Central memory CD8-positive, alpha-beta T cell (primary cell): ENCODE measurements at regions not wholly inside any gene's neighbourhood (a gene's known extent, or its start where the extent isn't known, plus 50 kb on each side); places are given as distances from the start of the nearest gene placed in this dataset.
"Not testable (repeated sequence)": the region's sequence is repeated elsewhere in the genome, so short reads cannot be mapped to it uniquely, and the experiment has no call there.

Source experiments
- ATAC-seq: fragments of 150-1000 bp; cut with Tn5 transposase; replicated peaks from 2 replicates; pipeline ENCODE4 v1.10.0; 2022; ENCODE audit warnings: mild to moderate bottlenecking, moderate FRiP score, moderate number of reproducible peaks; ENCODE audit not compliant: poor library complexity, severe bottlenecking; ENCODE audit errors: extremely low read depth
- DNase-seq, 2 donors: peaks; one replicate each; pipeline ENCODE4 v3.0.0; 2021; ENCODE audit warnings: low spot score in 2 of 2
- H3K27ac Mint-ChIP-seq: one replicate; pipeline ENCODE4 v1.8.0; 2022; ENCODE audit warnings: low read depth, mild to moderate bottlenecking, moderate library complexity, mixed read lengths
- H3K27me3 Mint-ChIP-seq: one replicate; pipeline ENCODE4 v1.8.0; 2022; ENCODE audit warnings: mixed read lengths
- H3K36me3 Mint-ChIP-seq: one replicate; pipeline ENCODE4 v1.8.0; 2022; ENCODE audit warnings: mild to moderate bottlenecking, moderate library complexity, mixed read lengths; ENCODE audit not compliant: insufficient read depth
- H3K4me1 Mint-ChIP-seq: one replicate; pipeline ENCODE4 v1.8.0; 2022; ENCODE audit warnings: mixed read lengths
- H3K4me3 Mint-ChIP-seq: one replicate; pipeline ENCODE4 v1.8.0; 2022; ENCODE audit warnings: mild to moderate bottlenecking, moderate library complexity, mixed read lengths
- H3K9me3 Mint-ChIP-seq: one replicate; pipeline ENCODE4 v1.8.0; 2022; ENCODE audit warnings: mixed read lengths

GRCh38 chr5:42216904-42217303 is 206.3 kb upstream of the GHR start:
- Mint-ChIP-seq H3K4me1 (no peaks in the 10 kb centered on the region), H3K27me3 (no peaks in the 10 kb centered on the region), H3K36me3 (no peaks in the 10 kb centered on the region), H3K4me3 (no peak overlapping the region), H3K9me3 (no peaks in the 10 kb centered on the region), H3K27ac (no peak overlapping the region)
- DNase-seq (no peak), ATAC-seq (no peak)

GRCh38 chr5:42217791-42218190 is 205.4 kb upstream of the GHR start:
- DNase-seq (no peak), ATAC-seq (no peak)
- no peak overlapping the region for H3K27ac Mint-ChIP-seq
- no peak overlapping the region for H3K4me3 Mint-ChIP-seq
- no peaks in the 10 kb centered on the region for H3K4me1 Mint-ChIP-seq
- H3K9me3 Mint-ChIP-seq, result no peaks in the 10 kb centered on the region
- no peaks in the 10 kb centered on the region for H3K36me3 Mint-ChIP-seq
- H3K27me3 Mint-ChIP-seq, result no peaks in the 10 kb centered on the region

GRCh38 chr5:42225009-42225408 is 198.2 kb upstream of the GHR start:
- Mint-ChIP-seq H3K4me3 (no peak overlapping the region), H3K4me1 (no peaks in the 10 kb centered on the region), H3K36me3 (no peaks in the 10 kb centered on the region), H3K27ac (no peak overlapping the region), H3K27me3 (no peaks in the 10 kb centered on the region), H3K9me3 (no peaks in the 10 kb centered on the region)
- no peak for DNase-seq
- ATAC-seq, result no peak

GRCh38 chr5:42228279-42228678 is 195.0 kb upstream of the GHR start:
- no peaks in the 10 kb centered on the region for H3K9me3 Mint-ChIP-seq
- ATAC-seq (no peak), DNase-seq (no peak)
- H3K36me3 Mint-ChIP-seq, result no peaks in the 10 kb centered on the region
- no peak overlapping the region for H3K4me3 Mint-ChIP-seq
- H3K4me1 Mint-ChIP-seq, result no peaks in the 10 kb centered on the region
- H3K27ac Mint-ChIP-seq, result no peak overlapping the region
- H3K27me3 Mint-ChIP-seq, result no peaks in the 10 kb centered on the region

- DNase-seq, result no peak
- H3K36me3 Mint-ChIP-seq, result no peaks in the 10 kb centered on the region
- no peak for ATAC-seq
Measured at GRCh38 chr5:42230839-42231238, 192.4 kb upstream of the GHR start.

GRCh38 chr5:42235241-42235640 is 188.0 kb upstream of the GHR start:
- Mint-ChIP-seq H3K36me3 (no peaks in the 10 kb centered on the region), H3K9me3 (peaks cover 6% of the 10 kb centered on the region), H3K27me3 (no peaks in the 10 kb centered on the region), H3K4me1 (no peaks in the 10 kb centered on the region), H3K27ac (no peak overlapping the region), H3K4me3 (no peak overlapping the region)
- no peak for ATAC-seq
- no peak for DNase-seq

More at GRCh38 chr5:42230839-42231238, 192.4 kb upstream of the GHR start:
- no peak overlapping the region for H3K4me3 Mint-ChIP-seq
- no peaks in the 10 kb centered on the region for H3K9me3 Mint-ChIP-seq
- no peaks in the 10 kb centered on the region for H3K4me1 Mint-ChIP-seq
- H3K27me3 Mint-ChIP-seq, result no peaks in the 10 kb centered on the region
- no peak overlapping the region for H3K27ac Mint-ChIP-seq

GRCh38 chr5:42235837-42236236 is 187.4 kb upstream of the GHR start:
- peaks cover 6% of the 10 kb centered on the region for H3K9me3 Mint-ChIP-seq
- H3K36me3 Mint-ChIP-seq, result no peaks in the 10 kb centered on the region
- H3K27ac Mint-ChIP-seq, result no peak overlapping the region
- DNase-seq, result no peak
- no peak for ATAC-seq
- H3K27me3 Mint-ChIP-seq, result no peaks in the 10 kb centered on the region
- H3K4me3 Mint-ChIP-seq, result no peak overlapping the region
- H3K4me1 Mint-ChIP-seq, result no peaks in the 10 kb centered on the region

GRCh38 chr5:42241636-42242035 is 181.6 kb upstream of the GHR start:
- Mint-ChIP-seq H3K4me1 (no peaks in the 10 kb centered on the region), H3K36me3 (no peaks in the 10 kb centered on the region), H3K27ac (no peak overlapping the region), H3K4me3 (no peak overlapping the region), H3K27me3 (no peaks in the 10 kb centered on the region), H3K9me3 (peaks cover 6% of the 10 kb centered on the region)
- ATAC-seq (no peak), DNase-seq (no peak)

- Mint-ChIP-seq H3K27me3 (no peaks in the 10 kb centered on the region), H3K9me3 (peaks cover under 1% of the 10 kb centered on the region), H3K4me3 (no peak overlapping the region), H3K27ac (no peak overlapping the region), H3K36me3 (no peaks in the 10 kb centered on the region), H3K4me1 (no peaks in the 10 kb centered on the region)
- DNase-seq, result no peak
- ATAC-seq, result no peak
Measured at GRCh38 chr5:42242210-42242609, 181.0 kb upstream of the GHR start.

GRCh38 chr5:42242881-42243485 is 180.3 kb upstream of the GHR start:
- H3K4me1 Mint-ChIP-seq, result no peaks in the 10 kb centered on the region
- H3K27me3 Mint-ChIP-seq, result no peaks in the 10 kb centered on the region
- H3K36me3 Mint-ChIP-seq, result no peaks in the 10 kb centered on the region
- H3K27ac Mint-ChIP-seq, result no peak overlapping the region
- no peak overlapping the region for H3K4me3 Mint-ChIP-seq
- no peaks in the 10 kb centered on the region for H3K9me3 Mint-ChIP-seq
- DNase-seq, result no peak
- no peak for ATAC-seq

- Mint-ChIP-seq H3K9me3 (no peaks in the 10 kb centered on the region), H3K27me3 (no peaks in the 10 kb centered on the region), H3K4me3 (no peak overlapping the region), H3K36me3 (no peaks in the 10 kb centered on the region), H3K27ac (no peak overlapping the region), H3K4me1 (no peaks in the 10 kb centered on the region)
- ATAC-seq (no peak), DNase-seq (no peak)
Measured at GRCh38 chr5:42252306-42252705, 170.9 kb upstream of the GHR start.

GRCh38 chr5:42259914-42260313 is 163.3 kb upstream of the GHR start:
- H3K4me1 Mint-ChIP-seq, result not testable (repeated sequence)

GRCh38 chr5:42267091-42267490 is 156.1 kb upstream of the GHR start:
- DNase-seq (no peak), ATAC-seq (no peak)
- Mint-ChIP-seq H3K4me1 (no peaks in the 10 kb centered on the region), H3K36me3 (no peaks in the 10 kb centered on the region), H3K9me3 (peaks cover 6% of the 10 kb centered on the region), H3K27ac (no peak overlapping the region), H3K27me3 (no peaks in the 10 kb centered on the region), H3K4me3 (no peak overlapping the region)

More at GRCh38 chr5:42259914-42260313, 163.3 kb upstream of the GHR start:
- not testable (repeated sequence) for ATAC-seq, H3K27ac Mint-ChIP-seq, H3K4me3 Mint-ChIP-seq, DNase-seq, H3K9me3 Mint-ChIP-seq, H3K27me3 Mint-ChIP-seq, H3K36me3 Mint-ChIP-seq

GRCh38 chr5:42268170-42268569 is 155.1 kb upstream of the GHR start:
- H3K36me3 Mint-ChIP-seq, H3K27me3 Mint-ChIP-seq, H3K27ac Mint-ChIP-seq: not testable (repeated sequence)

More at GRCh38 chr5:42268170-42268569, 155.1 kb upstream of the GHR start:
- not testable (repeated sequence) for ATAC-seq, DNase-seq, H3K9me3 Mint-ChIP-seq, H3K4me3 Mint-ChIP-seq, H3K4me1 Mint-ChIP-seq
